HEK293 (cell line): ENCODE measurements at regions not wholly inside any gene's neighbourhood (a gene's known extent, or its start where the extent isn't known, plus 50 kb on each side); places are given as distances from the start of the nearest gene placed in this dataset.

Source experiments
- CTCF ChIA-PET: fragments of 350-600 bp; formaldehyde crosslinking; extraction: SDS; loops from one replicate; lab custom pipeline; 2021; ENCODE audit warnings: antibody characterized with exemption; lab: Yijun Ruan, JAX
- POLR2A ChIA-PET: fragments of 300-600 bp; formaldehyde crosslinking; extraction: SDS; loops from one replicate; lab custom pipeline; 2020; ENCODE audit warnings: antibody characterized with exemption, inconsistent platforms; lab: Yijun Ruan, JAX
- H3K27ac ChIP-seq: fragments of 200-500 bp; sonication (Bioruptor generic); 2 replicates; pipeline ENCODE4 v1.5.1; 2014; ENCODE audit warnings: low read depth, low read length, control low read depth, inconsistent platforms; ENCODE audit errors: extremely low read depth
- H3K36me3 ChIP-seq, 2 experiments: fragments of 200-500 bp in 1 of 2; sonication (Bioruptor generic) in 1 of 2; 1 replicate in 1 of 2; 2 replicates in 1 of 2; pipeline ENCODE4 v1.5.1; 2014 to 2017; ENCODE audit warnings: inconsistent platforms in 2 of 2, low read length in 2 of 2; ENCODE audit not compliant: control insufficient read depth in 2 of 2, insufficient read depth in 1 of 2
- H3K4me1 ChIP-seq: fragments of 200-500 bp; sonication (Bioruptor generic); 2 replicates; pipeline ENCODE4 v1.5.1; 2014; ENCODE audit warnings: mild to moderate bottlenecking, low read length, inconsistent platforms; ENCODE audit not compliant: control insufficient read depth, insufficient read depth
- H3K4me3 ChIP-seq: 2 replicates; pipeline ENCODE4 v1.5.1; 2011; ENCODE audit warnings: low read depth, mild to moderate bottlenecking, control low read depth, low read length, moderate library complexity
- H3K9me3 ChIP-seq: fragments of 200-500 bp; sonication (Bioruptor generic); 2 replicates; pipeline ENCODE4 v1.5.1; 2014; ENCODE audit warnings: low read depth, low read length, inconsistent platforms; ENCODE audit not compliant: control insufficient read depth, insufficient read depth
- EGR2 ChIP-seq: fragments of 450-650 bp; formaldehyde crosslinking; IDR thresholded peaks from 2 replicates; pipeline ENCODE4 v1.5.1; 2016; ENCODE audit warnings: low read depth, missing biosample characterization, missing genetic modification characterization
- KLF17 ChIP-seq: fragments of 450-650 bp; formaldehyde crosslinking; IDR thresholded peaks from 2 replicates; pipeline ENCODE4 v1.5.1; 2016; ENCODE audit warnings: missing biosample characterization, missing genetic modification characterization
- MYNN ChIP-seq: fragments of 450-650 bp; formaldehyde crosslinking; IDR thresholded peaks from 2 replicates; pipeline ENCODE4 v1.5.1; 2016; ENCODE audit warnings: missing biosample characterization, missing genetic modification characterization, borderline replicate concordance
- OSR2 ChIP-seq: fragments of 450-650 bp; formaldehyde crosslinking; IDR thresholded peaks from 2 replicates; pipeline ENCODE4 v1.5.1; 2016; ENCODE audit warnings: missing biosample characterization, missing genetic modification characterization
- SCRT1 ChIP-seq: fragments of 450-650 bp; formaldehyde crosslinking; IDR thresholded peaks from 2 replicates; pipeline ENCODE4 v1.5.1; 2016; ENCODE audit warnings: missing biosample characterization, missing genetic modification characterization, borderline replicate concordance
- ZBTB20 ChIP-seq: fragments of 450-650 bp; formaldehyde crosslinking; IDR thresholded peaks from 2 replicates; pipeline ENCODE4 v1.5.1; 2016; ENCODE audit warnings: missing biosample characterization, missing genetic modification characterization
- ZBTB21 ChIP-seq: fragments of 450-650 bp; formaldehyde crosslinking; IDR thresholded peaks from 2 replicates; pipeline ENCODE4 v1.5.1; 2017; ENCODE audit warnings: missing biosample characterization, missing genetic modification characterization
- ZEB2 ChIP-seq: fragments of 450-650 bp; formaldehyde crosslinking; IDR thresholded peaks from 2 replicates; pipeline ENCODE4 v1.5.1; 2016; ENCODE audit warnings: missing biosample characterization, missing genetic modification characterization
- ZNF112 ChIP-seq: fragments of 450-650 bp; formaldehyde crosslinking; IDR thresholded peaks from 2 replicates; pipeline ENCODE4 v1.5.0; 2017; ENCODE audit warnings: missing biosample characterization, missing genetic modification characterization
- ZNF148 ChIP-seq: fragments of 450-650 bp; formaldehyde crosslinking; IDR thresholded peaks from 2 replicates; pipeline ENCODE4 v1.5.0; 2017; ENCODE audit warnings: missing biosample characterization, missing genetic modification characterization, borderline replicate concordance
- ZNF155 ChIP-seq: fragments of 450-650 bp; formaldehyde crosslinking; IDR thresholded peaks from 2 replicates; pipeline ENCODE4 v1.5.1; 2016; ENCODE audit warnings: missing biosample characterization, missing genetic modification characterization
- ZNF157 ChIP-seq: fragments of 450-650 bp; formaldehyde crosslinking; IDR thresholded peaks from 2 replicates; pipeline ENCODE4 v1.5.1; 2016; ENCODE audit warnings: missing biosample characterization, missing genetic modification characterization
- ZNF202 ChIP-seq: fragments of 450-650 bp; formaldehyde crosslinking; IDR thresholded peaks from 2 replicates; pipeline ENCODE4 v1.5.1; 2016; ENCODE audit warnings: missing biosample characterization, missing genetic modification characterization, borderline replicate concordance
- ZNF23 ChIP-seq: fragments of 450-650 bp; formaldehyde crosslinking; IDR thresholded peaks from 2 replicates; pipeline ENCODE4 v1.5.1; 2016; ENCODE audit warnings: missing biosample characterization, missing genetic modification characterization, borderline replicate concordance
- ZNF24 ChIP-seq: fragments of 450-650 bp; formaldehyde crosslinking; IDR thresholded peaks from 2 replicates; pipeline ENCODE4 v1.5.1; 2016; ENCODE audit warnings: missing biosample characterization, missing genetic modification characterization
- ZNF391 ChIP-seq: fragments of 450-650 bp; formaldehyde crosslinking; IDR thresholded peaks from 2 replicates; pipeline ENCODE4 v1.5.1; 2016; ENCODE audit warnings: low read depth, missing biosample characterization, missing genetic modification characterization, borderline replicate concordance
- ZNF426 ChIP-seq: fragments of 450-650 bp; formaldehyde crosslinking; IDR thresholded peaks from 2 replicates; pipeline ENCODE4 v1.5.1; 2017; ENCODE audit warnings: missing biosample characterization, missing genetic modification characterization, mild to moderate bottlenecking, inconsistent platforms, moderate library complexity
- ZNF514 ChIP-seq: fragments of 450-650 bp; formaldehyde crosslinking; IDR thresholded peaks from 2 replicates; pipeline ENCODE4 v1.5.1; 2016; ENCODE audit warnings: missing biosample characterization, missing genetic modification characterization
- ZNF560 ChIP-seq: fragments of 450-650 bp; formaldehyde crosslinking; IDR thresholded peaks from 2 replicates; pipeline ENCODE4 v1.5.1; 2017; ENCODE audit warnings: missing biosample characterization, missing genetic modification characterization, borderline replicate concordance
- ZNF624 ChIP-seq: fragments of 450-650 bp; formaldehyde crosslinking; IDR thresholded peaks from 2 replicates; pipeline ENCODE4 v1.5.1; 2017; ENCODE audit warnings: missing biosample characterization, missing genetic modification characterization
- ZNF654 ChIP-seq: fragments of 450-650 bp; formaldehyde crosslinking; IDR thresholded peaks from 2 replicates; pipeline ENCODE4 v1.5.1; 2016; ENCODE audit warnings: low read depth, missing biosample characterization, missing genetic modification characterization
- ZNF76 ChIP-seq: fragments of 450-650 bp; formaldehyde crosslinking; IDR thresholded peaks from 2 replicates; pipeline ENCODE4; 2016; ENCODE audit warnings: low read depth, missing biosample characterization, missing genetic modification characterization, borderline replicate concordance
- ZNF777 ChIP-seq: fragments of 450-650 bp; formaldehyde crosslinking; IDR thresholded peaks from 2 replicates; pipeline ENCODE4 v1.5.1; 2017; ENCODE audit warnings: missing biosample characterization, missing genetic modification characterization, borderline replicate concordance
- ZNF785 ChIP-seq: fragments of 450-650 bp; formaldehyde crosslinking; IDR thresholded peaks from 2 replicates; pipeline ENCODE4 v1.5.1; 2016; ENCODE audit warnings: missing biosample characterization, missing genetic modification characterization

GRCh38 chr18:51933903-51934302, 406.1 kb upstream of the DCC start:
- ChIA-PET POLR2A (no interaction called here), CTCF (no interaction called here)
- TF ChIP-seq SCRT1 (tag by site-specific recombination), result no peak
- no peak for TF ChIP-seq ZNF155 (tag by site-specific recombination)
- TF ChIP-seq ZNF23, result no peak
- no peak for TF ChIP-seq ZBTB21 (tag by site-specific recombination)
- no peak for TF ChIP-seq ZEB2 (tag by site-specific recombination)
- no peak for TF ChIP-seq ZNF785 (tag by site-specific recombination)
- no peak for TF ChIP-seq ZNF654 (tag by site-specific recombination)
- TF ChIP-seq ZNF148 (tag by site-specific recombination), result no peak
- TF ChIP-seq EGR2 (tag by site-specific recombination), result no peak
- TF ChIP-seq ZNF76 (tag by site-specific recombination), result no peak
- no peak for TF ChIP-seq ZNF777 (tag by site-specific recombination)
- TF ChIP-seq ZNF157 (tag by site-specific recombination), result no peak
- no peak for TF ChIP-seq ZBTB20 (tag by site-specific recombination)
- no peak for TF ChIP-seq ZNF426 (tag by site-specific recombination)
- TF ChIP-seq ZNF624, result no peak
- no peak for TF ChIP-seq ZNF514
- TF ChIP-seq ZNF560 (tag by site-specific recombination), result no peak
- no peak for TF ChIP-seq ZNF112 (tag by site-specific recombination)
- TF ChIP-seq OSR2, result no peak
- TF ChIP-seq KLF17 (tag by site-specific recombination), result no peak
- Histone ChIP-seq H3K4me1 (no peaks in the 10 kb centered on the region), H3K4me3 (no peak overlapping the region), H3K9me3 (no peaks in the 10 kb centered on the region), H3K36me3 (no peaks in the 10 kb centered on the region), H3K27ac (no peak overlapping the region)

GRCh38 chr18:51936115-51936514, 403.9 kb upstream of the DCC start:
- Histone ChIP-seq H3K9me3 (no peaks in the 10 kb centered on the region), H3K36me3 (no peaks in the 10 kb centered on the region), H3K4me1 (no peaks in the 10 kb centered on the region), H3K27ac (no peak overlapping the region), H3K4me3 (no peak overlapping the region)
- ChIA-PET POLR2A (no interaction called here), CTCF (no interaction called here)
- no peak for TF ChIP-seq ZNF24
- no peak for TF ChIP-seq ZNF785 (tag by site-specific recombination)
- TF ChIP-seq MYNN (tag by site-specific recombination), result no peak
- no peak for TF ChIP-seq ZNF202 (tag by site-specific recombination)
- no peak for TF ChIP-seq ZNF391
